ENCODE measurements at regions not wholly inside any gene's neighbourhood (a gene's known extent, or its start where the extent isn't known, plus 50 kb on each side); places are given as distances from the start of the nearest gene placed in this dataset.

- no peak for DNase-seq
Observed at GRCh38 chr5:158178535-158178934, 319.6 kb upstream of the CLINT1 start.

- no peak for DNase-seq
Observed at GRCh38 chr5:158177146-158177545, 318.2 kb upstream of the CLINT1 start.

- DNase-seq: peak; percentile 68
Observed at GRCh38 chr5:158175934-158176481, 317.1 kb upstream of the CLINT1 start.

GRCh38 chr5:158174918-158175851 is 316.2 kb upstream of the CLINT1 start:
- DNase-seq: peak; percentile 93

- no peak for DNase-seq
Observed at GRCh38 chr5:158174026-158174425, 315.1 kb upstream of the CLINT1 start.

- DNase-seq: no peak
Observed at GRCh38 chr5:158172005-158172404, 313.1 kb upstream of the CLINT1 start.

- no peak for DNase-seq
Observed at GRCh38 chr5:158170534-158170933, 311.6 kb upstream of the CLINT1 start.

GRCh38 chr5:158170060-158170459 is 311.1 kb upstream of the CLINT1 start:
- DNase-seq: no peak

- no peak for DNase-seq
Observed at GRCh38 chr5:158166424-158166823, 307.5 kb upstream of the CLINT1 start.

GRCh38 chr5:158165647-158166046 is 306.7 kb upstream of the CLINT1 start:
- no peak for DNase-seq

GRCh38 chr5:158164296-158165047 is 305.5 kb upstream of the CLINT1 start:
- DNase-seq: no peak

- DNase-seq: no peak
Observed at GRCh38 chr5:158163451-158164295, 304.7 kb upstream of the CLINT1 start.

- no peak for DNase-seq
Observed at GRCh38 chr5:158162479-158163034, 303.6 kb upstream of the CLINT1 start.

GRCh38 chr5:158162026-158162425 is 303.1 kb upstream of the CLINT1 start:
- no peak for DNase-seq

GRCh38 chr5:158159621-158160020 is 300.7 kb upstream of the CLINT1 start:
- DNase-seq: no peak

- no peak for DNase-seq
Observed at GRCh38 chr5:158155811-158156505, 297.0 kb upstream of the CLINT1 start.

- no peak for DNase-seq
Observed at GRCh38 chr5:158155067-158155466, 296.1 kb upstream of the CLINT1 start.

GRCh38 chr5:158154226-158155005 is 295.5 kb upstream of the CLINT1 start:
- DNase-seq: peak; percentile 61

GRCh38 chr5:158153508-158153907 is 294.6 kb upstream of the CLINT1 start:
- DNase-seq: no peak

GRCh38 chr5:158152136-158152535 is 293.2 kb upstream of the CLINT1 start:
- no peak for DNase-seq

GRCh38 chr5:158147227-158147626 is 288.3 kb upstream of the CLINT1 start:
- DNase-seq: no peak
